COLO829 (cell line): ENCODE measurements at regions not wholly inside any gene's neighbourhood (a gene's known extent, or its start where the extent isn't known, plus 50 kb on each side); places are given as distances from the start of the nearest gene placed in this dataset.
"Not testable (repeated sequence)": the region's sequence is repeated elsewhere in the genome, so short reads cannot be mapped to it uniquely, and the experiment has no call there.

ENCODE experiments used
- DNase-seq: peaks from one replicate; pipeline ENCODE4 v3.0.0; 2012; ENCODE audit warnings: low spot score

DNA sequence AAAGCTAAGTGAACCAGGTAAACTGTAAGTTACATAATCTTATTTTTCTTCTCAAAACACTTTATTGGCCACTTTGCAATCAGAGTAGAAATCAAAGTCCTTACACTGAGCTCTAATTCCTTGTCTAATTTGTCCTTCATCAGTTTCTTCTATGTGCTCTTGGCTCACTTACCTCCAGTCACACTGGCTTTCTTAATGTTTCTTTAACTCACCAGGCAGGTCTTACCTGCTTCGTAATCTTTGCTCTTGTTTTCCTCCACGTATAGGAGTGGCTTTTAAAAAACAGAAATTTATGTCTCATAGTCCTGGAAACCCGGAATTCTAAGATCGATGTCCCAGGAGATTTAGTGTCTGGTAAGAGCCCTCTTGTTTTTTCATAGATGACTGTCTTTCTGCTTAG lies 1462.1 kb downstream of the FSTL5 start:
- DNase-seq = no peak

DNA sequence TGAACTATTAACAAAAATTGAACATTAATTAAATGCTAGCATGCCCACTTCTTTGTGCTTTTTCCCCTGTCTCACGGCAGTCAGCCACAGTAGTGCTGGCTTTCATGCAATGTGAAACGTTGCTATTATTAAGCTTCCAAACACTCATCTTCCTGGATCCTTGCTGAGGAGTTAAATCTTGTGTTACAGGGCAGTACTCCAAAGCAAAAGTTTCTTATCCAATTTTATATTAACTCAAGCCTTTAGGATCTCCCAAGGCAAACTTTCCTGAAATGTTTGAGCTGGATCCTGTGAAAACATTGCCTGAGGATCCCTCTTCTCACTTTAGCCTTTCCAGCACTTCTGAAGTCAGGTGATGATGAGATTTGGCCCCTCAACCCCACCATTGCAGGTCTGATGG lies 1454.8 kb downstream of the FSTL5 start:
- DNase-seq = no peak

DNA sequence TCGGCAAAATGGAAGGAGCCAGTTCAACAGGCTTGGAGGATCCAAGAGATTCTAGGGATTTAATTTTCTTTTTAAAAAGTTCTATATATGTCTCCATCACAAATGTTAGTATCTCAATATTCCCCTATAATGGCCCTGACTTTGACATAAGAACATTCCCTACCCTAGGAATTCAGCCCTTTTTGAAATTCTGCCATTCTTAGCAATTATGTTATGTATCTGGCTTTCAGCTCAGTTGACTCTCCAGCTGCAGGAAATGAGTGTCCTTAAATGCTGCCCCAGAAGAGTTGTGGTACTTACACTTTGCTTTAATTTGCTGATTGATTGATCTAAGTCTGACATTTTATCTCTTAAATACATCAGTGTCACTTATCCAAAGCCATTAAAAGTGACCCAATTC lies 1454.3 kb downstream of the FSTL5 start:
- DNase-seq = no peak

DNA sequence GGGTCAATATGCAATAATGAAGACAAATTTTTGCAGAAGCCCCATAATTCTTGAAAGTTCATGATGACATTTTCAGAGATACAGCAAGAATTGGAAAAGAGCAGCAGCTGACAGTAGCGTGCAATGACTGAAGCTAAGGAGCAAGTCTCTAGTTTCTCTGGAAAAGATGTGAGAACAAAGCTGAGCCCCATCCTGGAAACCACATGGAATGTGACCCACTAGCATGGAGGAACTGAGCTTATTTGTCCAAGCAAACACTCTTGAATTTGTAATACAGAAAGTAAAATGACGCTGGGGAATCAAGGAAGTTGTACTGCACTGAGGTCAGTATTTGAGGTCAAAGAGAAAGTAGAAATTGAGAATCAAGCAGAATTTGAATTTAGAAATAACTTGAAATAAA lies 1447.2 kb downstream of the FSTL5 start:
- DNase-seq = no peak

DNA sequence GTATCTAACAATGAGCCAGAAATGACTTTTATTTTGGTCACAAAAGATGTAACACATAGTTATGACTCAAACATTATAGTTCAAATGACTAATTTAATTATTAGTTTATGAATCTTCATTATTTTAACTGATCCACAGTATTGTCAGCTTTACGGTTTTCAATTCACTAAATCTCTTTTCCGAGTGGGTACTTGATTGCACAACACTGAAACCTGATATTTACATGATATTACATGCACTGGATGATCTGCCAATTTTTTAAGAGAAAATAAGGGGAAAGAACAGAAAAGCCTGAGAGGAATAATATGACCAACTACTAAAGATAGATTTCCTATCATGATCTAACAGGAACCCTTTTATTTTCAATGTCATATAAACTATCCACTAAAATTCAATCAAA lies 1446.0 kb downstream of the FSTL5 start:
- no peak for DNase-seq

DNA sequence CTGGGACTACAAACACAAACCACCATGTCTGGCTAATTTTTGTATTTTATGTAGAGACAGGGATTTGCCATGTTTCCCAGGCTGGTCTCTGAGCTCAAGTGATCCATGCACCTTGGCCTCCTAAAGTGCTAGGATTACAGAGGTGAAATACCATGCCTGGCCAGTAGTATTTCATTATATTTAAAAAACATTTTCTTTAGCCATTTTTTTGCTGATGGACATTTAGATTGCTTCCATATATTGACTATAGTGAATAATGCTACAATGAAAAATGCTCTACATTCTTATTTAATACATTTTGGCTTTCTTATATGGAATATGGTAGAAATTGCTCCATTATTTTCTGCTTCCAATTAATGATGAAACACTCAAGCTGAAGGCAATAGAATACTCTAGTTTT lies 1439.7 kb downstream of the FSTL5 start:
- no peak for DNase-seq

DNA sequence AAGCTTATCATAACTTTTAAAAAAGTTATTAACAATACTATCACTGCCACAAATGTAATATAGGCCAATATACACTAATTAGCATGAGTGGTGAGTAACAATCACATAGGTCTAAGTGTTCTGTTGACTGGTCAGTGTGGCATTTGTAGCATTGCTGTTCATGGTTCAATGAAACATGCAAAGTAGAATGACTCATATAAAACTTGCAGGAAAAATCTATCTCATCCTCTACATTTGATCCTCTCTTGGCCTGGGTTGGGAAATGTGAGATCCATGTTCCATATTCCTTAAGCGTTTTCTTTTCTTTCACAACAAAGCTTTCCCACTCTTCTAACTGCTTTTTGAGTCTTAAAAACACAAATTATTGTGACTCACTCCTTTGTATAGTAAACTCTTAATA lies 1418.7 kb downstream of the FSTL5 start:
- DNase-seq = no peak

DNA sequence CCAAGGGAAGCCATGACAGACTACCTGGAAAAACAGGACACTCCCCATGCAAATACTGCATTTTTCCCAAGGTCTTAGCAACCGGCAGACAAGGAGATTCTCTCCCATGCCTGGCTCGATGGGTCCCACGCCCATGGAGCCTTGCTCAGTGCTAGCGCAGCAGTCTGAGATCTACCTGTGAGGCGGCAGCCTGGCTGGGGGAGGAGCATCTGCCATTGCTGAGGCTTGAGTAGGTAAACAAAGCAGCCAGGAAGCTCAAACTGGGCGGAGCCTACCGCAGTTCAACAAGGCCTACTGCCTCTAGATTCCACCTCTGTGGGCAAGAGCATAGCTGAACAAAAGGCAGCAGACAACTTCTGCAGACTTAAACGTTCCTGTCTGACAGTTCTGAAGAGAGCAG lies 1417.2 kb downstream of the FSTL5 start:
- DNase-seq = not testable (repeated sequence)

DNA sequence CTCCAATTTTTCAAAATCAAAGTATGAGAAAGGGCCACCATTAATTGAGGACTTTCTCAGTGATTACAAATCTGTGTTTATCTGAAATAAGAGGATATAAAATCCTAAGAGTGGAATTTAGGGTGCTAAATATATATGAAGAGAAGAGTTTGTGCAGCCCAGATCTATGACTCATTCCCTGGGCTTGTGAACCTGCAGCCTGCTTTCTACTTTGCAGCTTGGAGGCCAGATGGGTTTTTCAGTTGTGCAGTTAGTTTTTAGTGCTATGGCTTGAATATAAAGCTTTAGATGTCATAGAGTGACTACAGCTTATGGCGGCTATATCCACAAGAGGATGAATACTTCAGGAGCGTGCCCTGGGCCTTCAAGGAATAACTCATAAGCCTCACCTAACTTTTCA lies 1391.1 kb downstream of the FSTL5 start:
- no peak for DNase-seq

DNA sequence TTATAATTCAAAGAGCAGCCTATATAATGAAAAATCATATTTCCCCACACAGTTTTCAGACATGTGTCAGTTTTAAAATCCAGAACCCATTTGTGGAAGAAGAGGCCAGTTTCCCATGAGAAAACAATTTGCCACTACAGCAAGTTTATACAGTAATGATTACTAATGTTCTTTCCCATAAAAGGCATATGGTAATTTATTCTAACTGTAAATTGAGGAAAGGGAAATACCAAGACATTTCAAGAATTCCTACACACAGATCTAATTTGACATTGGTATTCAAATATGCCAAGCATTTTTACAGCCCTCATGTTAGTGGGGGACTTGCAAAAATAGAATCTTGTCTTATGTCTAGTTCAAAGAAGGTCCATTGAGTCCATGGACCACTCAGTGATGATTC lies 1368.6 kb downstream of the FSTL5 start:
- DNase-seq = no peak

DNA sequence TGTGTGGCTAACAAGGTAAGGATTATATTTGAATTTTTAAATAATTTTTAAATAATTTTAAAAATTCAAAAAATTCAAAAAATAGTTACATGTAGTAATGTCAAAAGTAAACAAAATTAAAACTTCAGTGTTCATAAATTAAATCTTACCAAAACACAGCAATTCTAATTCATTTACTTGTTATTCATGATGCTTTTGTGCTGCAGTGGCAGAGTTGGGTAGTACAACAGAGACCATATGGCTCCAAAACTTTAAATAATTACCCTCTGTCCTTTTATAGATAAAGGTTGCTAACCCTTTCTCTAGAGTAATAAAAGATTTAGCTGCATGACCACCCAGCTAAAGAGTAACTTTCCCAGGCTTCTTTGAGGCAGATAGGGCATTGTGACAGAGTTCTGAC lies 1355.6 kb downstream of the FSTL5 start:
- DNase-seq = no peak

DNA sequence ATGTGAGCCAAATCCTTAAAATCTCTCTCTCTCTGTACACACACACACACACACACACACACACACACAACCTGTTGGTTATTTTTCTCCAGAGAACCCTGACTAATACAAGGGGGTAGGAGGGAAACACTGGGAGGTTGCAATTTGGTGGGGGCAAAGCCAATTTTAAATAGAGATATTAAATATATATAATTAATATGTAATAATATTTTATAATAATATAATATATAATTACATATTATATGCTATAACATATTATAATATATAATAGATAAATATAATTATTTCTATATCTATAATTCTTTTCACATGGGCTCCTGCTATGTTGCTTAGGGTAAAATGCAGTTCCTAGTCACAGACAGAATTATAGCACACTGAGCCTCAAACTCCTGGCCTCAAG lies 1354.2 kb downstream of the FSTL5 start:
- DNase-seq = no peak

DNA sequence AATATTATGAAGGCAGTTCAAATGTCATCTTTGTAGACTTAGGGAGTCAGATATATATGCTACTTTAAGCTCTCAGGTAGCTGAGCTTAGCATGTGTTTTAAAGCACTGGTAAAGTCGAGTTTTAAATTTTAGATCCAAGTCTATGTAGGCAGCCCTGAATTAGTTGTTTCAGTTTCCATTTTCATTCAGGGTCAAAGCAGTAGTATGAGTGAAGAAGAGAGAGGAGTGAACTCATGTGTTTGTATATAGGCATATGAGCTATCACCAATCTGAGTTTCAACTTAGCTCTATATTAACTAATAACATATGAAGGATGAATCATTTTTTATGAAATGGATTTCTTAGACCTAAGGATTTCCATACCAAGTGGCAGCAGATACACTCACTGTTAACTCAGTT lies 1353.4 kb downstream of the FSTL5 start:
- DNase-seq = no peak

DNA sequence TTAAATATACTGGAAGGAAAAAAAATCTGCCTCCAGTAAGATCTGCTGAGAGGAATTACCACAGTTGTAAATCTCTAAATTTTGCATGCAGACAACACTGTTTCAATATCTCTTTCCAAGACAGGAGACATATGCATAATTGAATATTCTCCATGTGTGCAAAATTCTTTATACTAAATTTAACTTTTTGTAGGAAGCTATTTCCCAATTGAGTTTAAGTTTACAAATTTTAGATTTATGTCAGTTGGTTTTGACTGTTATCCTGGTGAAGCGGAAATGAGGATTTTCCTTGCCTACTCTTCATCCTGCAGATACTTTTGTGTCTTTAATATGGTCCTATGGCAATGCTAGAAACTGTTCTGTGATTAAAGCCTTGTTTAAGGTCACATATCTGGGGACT lies 1352.9 kb downstream of the FSTL5 start:
- no peak for DNase-seq

DNA sequence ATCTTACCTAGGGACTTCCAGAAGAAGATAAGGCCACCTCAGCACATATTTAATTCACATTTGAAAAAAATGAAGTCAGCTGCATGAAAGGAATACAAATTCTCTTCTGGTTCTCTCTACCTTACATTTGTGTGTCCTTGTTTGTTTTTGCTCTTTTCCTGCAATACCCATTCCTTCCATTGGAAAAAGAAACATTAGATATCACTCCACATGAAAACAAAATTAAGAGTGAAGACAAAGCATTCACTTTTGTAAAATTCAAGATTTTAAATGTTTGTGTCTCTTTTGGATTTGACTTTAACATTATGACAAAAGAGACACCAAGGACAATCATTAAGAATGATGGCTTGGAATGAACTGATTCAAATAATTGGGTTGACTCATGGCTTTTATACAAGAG lies 1351.8 kb downstream of the FSTL5 start:
- DNase-seq = no peak

DNA sequence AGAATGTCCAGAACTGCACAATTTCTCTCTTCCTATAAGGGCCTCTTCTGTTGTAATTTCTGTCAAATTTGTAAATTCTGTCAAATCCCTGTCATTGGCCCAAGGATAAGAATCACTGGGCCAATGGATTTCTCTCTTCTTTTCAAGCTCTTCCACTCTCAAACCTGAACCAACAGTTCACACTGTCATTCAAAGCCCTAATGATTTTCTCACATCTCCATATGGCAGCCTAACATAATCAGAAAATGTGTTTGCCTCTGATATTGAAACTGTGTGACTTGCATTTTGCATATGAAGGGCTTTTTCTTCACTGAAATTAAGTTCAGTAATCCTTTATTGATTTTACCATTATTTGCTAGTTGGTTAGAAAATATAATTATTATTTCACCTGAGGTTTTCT lies 1349.1 kb downstream of the FSTL5 start:
- DNase-seq = no peak

DNA sequence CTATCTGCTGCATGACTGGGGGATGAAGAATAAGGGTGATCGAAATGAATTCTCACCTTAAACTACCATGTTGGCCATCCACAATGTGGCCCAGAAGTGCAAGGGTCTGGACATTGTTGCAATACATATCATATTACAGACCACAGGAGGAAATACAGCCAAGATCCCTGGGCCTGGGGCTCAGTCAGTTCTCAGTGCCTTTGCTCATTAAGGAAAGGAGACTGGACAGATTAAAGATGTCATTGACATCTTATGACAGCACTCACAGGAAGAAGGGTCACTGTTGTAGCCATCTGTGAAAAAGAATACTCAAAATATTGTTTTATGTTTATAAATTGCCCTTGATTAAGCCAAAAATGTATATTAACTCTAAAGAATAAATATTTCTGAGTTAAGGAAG lies 1345.2 kb downstream of the FSTL5 start:
- no peak for DNase-seq

DNA sequence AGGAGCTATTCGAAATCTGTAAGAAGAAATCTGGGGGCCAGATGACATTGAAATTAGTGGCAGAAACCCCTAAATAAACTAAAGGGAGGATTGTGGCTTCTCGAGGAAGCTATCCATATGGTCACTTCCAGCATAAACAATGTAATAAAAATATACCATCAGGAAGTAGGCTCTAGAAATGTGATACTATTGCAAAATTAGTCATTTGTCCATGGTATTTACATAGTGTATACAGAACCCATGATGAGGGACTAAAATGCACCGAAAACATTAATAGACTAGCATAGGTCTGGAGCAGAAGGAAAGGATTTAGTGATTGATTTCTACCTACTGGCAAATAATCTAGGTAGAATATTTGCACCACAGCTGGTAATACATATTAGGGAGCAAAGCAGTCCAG lies 1344.0 kb downstream of the FSTL5 start:
- no peak for DNase-seq

DNA sequence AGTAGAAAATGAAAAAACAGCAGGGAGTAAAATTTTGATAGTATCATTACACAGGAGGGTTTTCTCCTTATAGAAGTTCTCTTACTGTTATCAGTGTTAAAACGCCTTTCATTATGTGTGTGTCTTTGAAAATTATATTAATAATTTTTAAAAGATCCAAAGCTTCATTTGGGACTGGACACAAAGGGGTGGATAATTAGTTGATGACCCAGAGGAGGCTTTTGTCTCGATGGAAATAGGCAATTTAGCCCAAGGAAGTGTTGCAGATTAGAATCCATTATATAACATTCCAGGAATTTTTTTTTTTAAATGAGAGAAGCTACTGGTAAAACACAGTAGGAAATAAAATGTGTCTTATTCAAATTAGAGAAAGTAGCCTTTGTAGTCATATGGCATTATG lies 1339.3 kb downstream of the FSTL5 start:
- DNase-seq = no peak

DNA sequence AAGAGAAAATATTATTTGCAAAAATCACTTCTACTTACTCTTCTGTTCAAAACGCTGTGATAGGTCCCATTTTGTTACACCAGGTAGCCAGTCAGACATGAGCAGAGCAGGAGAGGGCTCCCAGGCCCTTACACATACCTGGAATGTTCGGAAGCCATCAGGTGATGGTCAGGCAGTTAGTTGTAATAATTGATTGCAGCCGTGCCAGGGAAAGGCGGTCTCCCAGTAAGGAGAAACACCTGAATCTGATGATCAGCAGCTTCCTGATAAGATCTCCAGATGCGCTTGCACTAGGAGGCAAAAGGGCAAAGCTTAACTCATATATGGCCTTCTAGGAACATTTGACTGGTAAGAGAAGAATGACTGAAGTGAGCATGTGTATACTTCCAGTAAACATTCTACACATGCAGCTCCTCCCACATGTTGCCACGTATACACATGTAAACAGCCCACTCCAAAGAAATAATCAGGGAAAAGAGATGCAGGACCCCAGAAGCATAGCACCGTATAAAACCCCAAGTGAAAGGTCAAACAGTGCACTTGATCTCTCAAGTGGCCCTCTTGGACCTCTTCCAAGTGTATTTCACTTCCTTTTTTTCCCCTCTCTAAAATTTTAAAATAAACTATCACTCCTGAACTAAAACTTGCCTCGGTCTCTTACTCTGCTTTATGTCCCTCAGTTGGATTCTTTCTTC lies 1338.0 kb downstream of the FSTL5 start:
- DNase-seq = no peak

DNA sequence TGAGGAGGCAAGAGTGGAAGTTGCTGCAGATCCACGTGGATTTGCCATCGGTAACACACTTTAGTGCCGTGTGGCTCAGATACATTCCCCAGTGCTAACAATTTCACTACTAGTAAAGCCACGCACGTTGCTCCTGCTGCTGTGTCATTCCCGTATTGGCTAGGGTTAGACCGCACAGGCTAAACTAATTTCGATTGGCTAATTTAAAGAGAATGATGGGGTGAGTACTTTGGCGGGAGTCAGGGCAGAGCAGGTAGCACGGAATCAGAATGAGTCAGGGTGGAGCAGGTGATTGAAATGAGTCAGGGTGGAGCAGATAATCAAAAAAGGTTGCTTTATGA lies 1337.5 kb downstream of the FSTL5 start:
- DNase-seq = no peak

DNA sequence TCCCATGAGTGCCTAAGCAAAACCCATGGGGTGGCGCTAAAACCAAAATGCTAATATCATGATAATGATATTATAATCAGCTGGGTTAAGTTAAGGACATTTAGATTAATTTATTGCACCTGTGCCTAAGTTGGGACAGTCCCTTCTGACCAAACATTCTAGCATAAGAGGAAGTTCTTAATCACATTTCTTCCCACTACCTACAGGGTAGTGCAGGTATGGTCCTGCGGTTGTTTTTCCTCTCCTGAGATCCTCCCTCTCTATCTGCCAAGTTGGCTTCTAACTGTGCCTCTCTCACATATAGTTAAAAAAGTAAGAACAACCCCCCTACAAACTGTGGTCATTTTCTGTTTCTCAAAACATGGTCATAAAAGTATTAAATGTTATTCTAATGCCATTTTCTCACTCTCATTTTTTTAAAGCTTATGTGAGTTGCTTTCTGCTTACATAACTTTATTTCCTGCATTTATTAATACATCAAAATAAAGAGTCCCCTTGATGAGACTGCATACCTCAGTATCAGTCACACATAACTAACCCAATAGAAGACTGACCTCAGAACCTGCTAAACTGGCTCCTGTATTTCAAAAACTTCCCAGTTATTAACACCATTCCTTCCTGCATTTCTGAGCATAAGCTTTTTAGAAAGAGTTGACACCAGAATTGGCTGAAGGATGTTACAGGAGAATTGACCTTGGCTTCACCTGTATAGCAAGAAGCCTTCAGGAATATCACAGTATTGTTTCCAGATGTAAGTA lies 1332.5 kb downstream of the FSTL5 start:
- no peak for DNase-seq

DNA sequence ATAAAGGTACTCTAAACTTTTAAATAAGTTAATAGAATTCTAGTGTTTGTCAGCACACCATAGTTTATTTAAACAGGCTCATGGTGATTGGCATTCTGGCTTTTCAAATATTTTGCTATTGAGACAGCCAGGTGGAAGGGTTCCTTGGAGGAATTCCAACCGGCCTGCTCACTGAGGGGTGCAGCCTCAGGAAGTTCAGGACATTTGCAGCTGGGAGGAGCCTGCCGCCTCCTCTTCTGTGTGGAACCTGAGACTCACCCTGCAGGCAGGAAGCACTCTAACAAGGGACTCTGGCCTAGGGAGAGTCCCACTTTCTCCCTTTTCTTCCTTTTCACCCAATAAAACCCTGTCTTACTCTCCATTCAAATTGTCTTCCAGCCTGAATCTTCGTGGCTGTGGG lies 1328.0 kb downstream of the FSTL5 start:
- DNase-seq = no peak

DNA sequence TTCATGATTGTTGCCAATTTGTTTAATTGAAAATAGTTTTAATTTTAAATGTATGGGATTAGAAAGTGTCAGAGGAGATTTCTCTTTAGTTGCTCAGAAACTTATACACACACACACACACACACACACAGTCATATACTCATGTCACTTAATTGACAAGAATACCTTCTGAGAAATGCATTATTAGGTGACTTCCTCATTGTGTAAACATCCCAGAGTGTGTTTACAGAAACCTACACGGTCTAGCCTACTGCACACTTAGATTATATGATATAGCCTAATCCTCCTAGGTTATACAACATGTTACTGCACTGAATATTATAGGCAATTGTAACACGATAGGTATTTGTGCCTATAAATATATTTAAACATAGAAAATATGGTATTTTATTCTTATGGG lies 1327.4 kb downstream of the FSTL5 start:
- no peak for DNase-seq
